Progenitor cell of endocrine pancreas (in vitro differentiated cells): ENCODE measurements at regions not wholly inside any gene's neighbourhood (a gene's known extent, or its start where the extent isn't known, plus 50 kb on each side); places are given as distances from the start of the nearest gene placed in this dataset.

ENCODE experiments used
- DNase-seq: peaks from one replicate; pipeline ENCODE4 v3.0.0; 2021; ENCODE audit warnings: low spot score; ENCODE audit not compliant: unreplicated experiment
- H3K27ac Mint-ChIP-seq: 2 replicates; pipeline ENCODE4 v1.8.0; 2021; ENCODE audit warnings: mild to moderate bottlenecking, moderate library complexity, mixed read lengths
- H3K27me3 Mint-ChIP-seq: 2 replicates; pipeline ENCODE4 v1.8.0; 2021; ENCODE audit warnings: mixed read lengths
- H3K36me3 Mint-ChIP-seq: 2 replicates; pipeline ENCODE4 v1.8.0; 2022; ENCODE audit warnings: mixed read lengths; ENCODE audit not compliant: insufficient read depth
- H3K4me1 Mint-ChIP-seq: 2 replicates; pipeline ENCODE4 v1.8.0; 2021; ENCODE audit warnings: low read depth, mixed read lengths
- H3K4me3 Mint-ChIP-seq: 2 replicates; pipeline ENCODE4 v1.8.0; 2021; ENCODE audit warnings: low read depth, mild to moderate bottlenecking, moderate library complexity, mixed read lengths
- H3K9me3 Mint-ChIP-seq: 2 replicates; pipeline ENCODE4 v1.8.0; 2021; ENCODE audit warnings: low read depth, mixed read lengths
- TF ChIP-seq, protein P1 (sequence below): fragments of 200-600 bp; sonication (generic); IDR thresholded peaks from one replicate; pipeline ENCODE4 v1.5.0; 2021; ENCODE audit warnings: antibody characterized with exemption, mild to moderate bottlenecking; ENCODE audit not compliant: unreplicated experiment

DNA sequence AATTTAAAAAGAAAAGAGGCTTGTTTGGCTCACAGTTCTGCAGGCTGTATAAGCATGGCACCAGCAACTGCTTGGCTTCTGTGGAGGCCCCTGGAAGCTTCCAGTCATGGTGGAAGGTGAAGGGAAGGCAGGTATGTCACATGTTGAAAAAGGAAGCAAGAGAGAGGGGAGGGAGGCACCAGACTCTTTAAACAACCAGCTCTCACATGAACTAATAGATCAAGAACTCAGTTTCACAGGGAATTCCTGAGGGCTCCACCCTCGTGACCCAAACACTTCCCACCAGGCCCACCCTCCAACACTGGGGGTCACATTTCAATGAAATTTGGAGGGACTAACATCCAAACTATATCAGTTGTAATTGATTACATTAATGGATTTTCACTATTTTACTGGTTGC lies 127.9 kb upstream of the MLIP start:
- no peaks in the 10 kb centered on the region for H3K36me3 Mint-ChIP-seq
- TF ChIP-seq, protein P1, sequence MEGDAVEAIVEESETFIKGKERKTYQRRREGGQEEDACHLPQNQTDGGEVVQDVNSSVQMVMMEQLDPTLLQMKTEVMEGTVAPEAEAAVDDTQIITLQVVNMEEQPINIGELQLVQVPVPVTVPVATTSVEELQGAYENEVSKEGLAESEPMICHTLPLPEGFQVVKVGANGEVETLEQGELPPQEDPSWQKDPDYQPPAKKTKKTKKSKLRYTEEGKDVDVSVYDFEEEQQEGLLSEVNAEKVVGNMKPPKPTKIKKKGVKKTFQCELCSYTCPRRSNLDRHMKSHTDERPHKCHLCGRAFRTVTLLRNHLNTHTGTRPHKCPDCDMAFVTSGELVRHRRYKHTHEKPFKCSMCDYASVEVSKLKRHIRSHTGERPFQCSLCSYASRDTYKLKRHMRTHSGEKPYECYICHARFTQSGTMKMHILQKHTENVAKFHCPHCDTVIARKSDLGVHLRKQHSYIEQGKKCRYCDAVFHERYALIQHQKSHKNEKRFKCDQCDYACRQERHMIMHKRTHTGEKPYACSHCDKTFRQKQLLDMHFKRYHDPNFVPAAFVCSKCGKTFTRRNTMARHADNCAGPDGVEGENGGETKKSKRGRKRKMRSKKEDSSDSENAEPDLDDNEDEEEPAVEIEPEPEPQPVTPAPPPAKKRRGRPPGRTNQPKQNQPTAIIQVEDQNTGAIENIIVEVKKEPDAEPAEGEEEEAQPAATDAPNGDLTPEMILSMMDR, result no peak
- no peak overlapping the region for H3K4me3 Mint-ChIP-seq
- DNase-seq, result no peak
- no peaks in the 10 kb centered on the region for H3K27me3 Mint-ChIP-seq
- H3K9me3 Mint-ChIP-seq, result peaks cover 2% of the 10 kb centered on the region
- peaks cover 7% of the 10 kb centered on the region for H3K4me1 Mint-ChIP-seq
- no peak overlapping the region for H3K27ac Mint-ChIP-seq

DNA sequence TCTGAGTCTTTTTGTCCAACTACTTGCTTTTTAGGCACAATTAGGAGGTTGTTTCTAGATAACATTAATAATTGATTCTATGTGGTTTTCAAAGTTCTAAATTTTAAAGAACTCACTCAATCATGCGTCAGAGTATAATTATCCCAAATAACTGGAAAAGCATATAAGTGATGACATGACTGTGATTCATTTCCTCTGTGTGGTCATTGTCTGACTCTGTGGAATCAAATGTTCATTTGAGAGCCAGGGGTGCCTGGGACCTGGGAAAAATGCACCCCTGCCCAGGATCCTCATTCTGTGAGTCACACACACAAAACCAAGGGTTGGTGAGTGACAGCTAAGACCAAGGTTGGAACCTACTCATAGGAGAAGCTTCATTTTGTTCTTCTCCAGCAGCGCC lies 127.1 kb upstream of the MLIP start:
- Mint-ChIP-seq H3K4me3 (no peak overlapping the region), H3K27ac (no peak overlapping the region), H3K9me3 (peaks cover 2% of the 10 kb centered on the region), H3K27me3 (no peaks in the 10 kb centered on the region), H3K4me1 (peaks cover 7% of the 10 kb centered on the region), H3K36me3 (no peaks in the 10 kb centered on the region)
- TF ChIP-seq, protein P1, result no peak
- no peak for DNase-seq

DNA sequence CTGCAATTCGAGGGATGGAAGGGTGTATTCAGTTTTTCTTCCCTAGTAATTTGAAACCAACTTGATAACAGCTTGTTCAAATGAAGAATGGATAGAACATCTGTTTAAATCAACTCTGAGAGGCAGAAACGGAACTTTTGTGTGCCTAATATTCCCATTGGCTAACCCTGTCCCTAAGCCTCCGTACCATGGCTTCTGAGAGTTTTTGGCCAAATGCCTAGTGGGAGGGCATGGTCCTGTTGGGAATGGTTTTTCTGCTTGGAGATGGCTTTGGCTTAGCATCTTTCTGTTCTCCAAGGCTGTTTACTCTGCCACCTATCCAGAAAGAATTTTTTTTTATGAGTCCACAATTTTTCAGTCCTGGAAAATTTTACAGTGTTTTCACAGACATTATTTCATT lies 126.7 kb upstream of the MLIP start:
- no peaks in the 10 kb centered on the region for H3K27me3 Mint-ChIP-seq
- H3K36me3 Mint-ChIP-seq, result no peaks in the 10 kb centered on the region
- H3K27ac Mint-ChIP-seq, result no peak overlapping the region
- H3K4me3 Mint-ChIP-seq, result no peak overlapping the region
- DNase-seq, result no peak
- peaks cover 7% of the 10 kb centered on the region for H3K4me1 Mint-ChIP-seq
- peaks cover 2% of the 10 kb centered on the region for H3K9me3 Mint-ChIP-seq
- TF ChIP-seq, protein P1, result no peak

DNA sequence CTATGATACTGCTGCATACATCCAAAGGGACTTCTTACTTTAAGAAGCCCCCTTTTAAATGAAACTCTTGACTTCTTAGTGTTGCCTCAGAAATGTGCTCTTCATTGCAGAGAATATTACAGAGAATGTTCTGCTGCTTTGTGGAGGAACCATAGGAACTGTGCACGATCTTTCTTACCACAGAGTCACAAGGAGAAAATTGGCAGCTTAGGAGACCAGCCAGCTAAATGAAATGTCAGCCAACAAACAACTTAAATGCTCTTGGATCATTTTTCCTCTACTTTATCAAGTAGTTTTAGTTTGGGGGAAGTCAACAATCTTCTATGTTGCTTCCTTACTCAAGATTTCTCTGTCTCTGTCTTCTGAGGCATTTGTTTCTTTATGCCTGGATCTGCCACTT lies 125.9 kb upstream of the MLIP start:
- Mint-ChIP-seq H3K36me3 (no peaks in the 10 kb centered on the region), H3K4me1 (peaks cover 7% of the 10 kb centered on the region), H3K9me3 (peaks cover 2% of the 10 kb centered on the region), H3K27me3 (no peaks in the 10 kb centered on the region), H3K4me3 (no peak overlapping the region), H3K27ac (no peak overlapping the region)
- TF ChIP-seq, protein P1, result no peak
- DNase-seq, result no peak

DNA sequence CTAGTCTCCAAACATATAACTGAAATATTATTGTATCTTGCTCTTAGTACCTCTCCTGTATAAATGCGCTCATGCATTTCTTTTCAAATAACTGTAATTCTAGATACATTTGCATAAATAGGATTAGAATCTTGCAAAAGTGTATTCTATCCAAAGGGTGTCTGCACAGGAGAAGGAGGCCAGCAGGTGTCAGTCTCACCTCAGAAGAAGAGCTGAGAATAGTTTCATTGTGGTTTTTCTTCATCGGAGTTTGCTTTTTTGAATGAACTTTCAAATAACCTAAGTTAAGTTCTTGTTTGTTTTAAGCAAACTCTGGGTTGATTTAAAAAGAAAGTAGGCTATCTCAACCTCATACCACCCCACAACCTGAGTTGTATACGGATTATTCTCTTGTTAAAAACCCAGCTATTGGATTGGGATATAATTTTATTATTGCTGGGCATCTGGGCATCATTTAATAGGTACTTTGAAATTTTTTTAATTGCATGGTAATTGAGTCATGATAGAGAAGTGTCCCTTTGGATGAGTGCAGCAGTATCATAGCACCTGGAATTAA lies 125.0 kb upstream of the MLIP start:
- H3K27ac Mint-ChIP-seq, result no peak overlapping the region
- H3K9me3 Mint-ChIP-seq, result no peaks in the 10 kb centered on the region
- no peaks in the 10 kb centered on the region for H3K36me3 Mint-ChIP-seq
- DNase-seq, result peak; percentile 20
- TF ChIP-seq, protein P1, result peak; percentile 95
- peaks cover 7% of the 10 kb centered on the region for H3K4me1 Mint-ChIP-seq
- H3K4me3 Mint-ChIP-seq, result no peak overlapping the region
- H3K27me3 Mint-ChIP-seq, result no peaks in the 10 kb centered on the region
